Loucy (cell line): ENCODE measurements at regions not wholly inside any gene's neighbourhood (a gene's known extent, or its start where the extent isn't known, plus 50 kb on each side); places are given as distances from the start of the nearest gene placed in this dataset.

ENCODE experiments used
- H2AFZ ChIP-seq: fragments of 200-600 bp; sonication (generic); 2 replicates; pipeline ENCODE4 v1.6.0; 2016; ENCODE audit warnings: antibody characterized with exemption, mild to moderate bottlenecking, low read length, moderate library complexity
- H3F3A ChIP-seq: fragments of 200-600 bp; 2 replicates; pipeline ENCODE4 v1.6.0; 2016; ENCODE audit warnings: antibody characterized with exemption, low read depth, mild to moderate bottlenecking
- H3K27me3 ChIP-seq: fragments of 200-600 bp; sonication (generic); 2 replicates; pipeline ENCODE4 v1.6.1; 2014; ENCODE audit warnings: low read length, mild to moderate bottlenecking; ENCODE audit not compliant: insufficient read depth, poor library complexity, severe bottlenecking
- H3K36me3 ChIP-seq: fragments of 200-600 bp; sonication (generic); 2 replicates; pipeline ENCODE4 v1.6.1; 2016; ENCODE audit warnings: low read length; ENCODE audit not compliant: insufficient read depth
- H3K4me1 ChIP-seq: fragments of 200-600 bp; sonication (generic); 2 replicates; pipeline ENCODE4 v1.5.1; 2014; ENCODE audit warnings: low read length, mild to moderate bottlenecking; ENCODE audit not compliant: insufficient read depth, poor library complexity, severe bottlenecking
- H3K4me2 ChIP-seq: fragments of 200-600 bp; sonication (generic); 2 replicates; pipeline ENCODE4 v1.6.0; 2014; ENCODE audit warnings: antibody characterized with exemption, low read length, low read depth, mild to moderate bottlenecking; ENCODE audit not compliant: poor library complexity, severe bottlenecking
- H3K4me3 ChIP-seq: fragments of 200-600 bp; sonication (generic); 2 replicates; pipeline ENCODE4 v1.5.1; 2014; ENCODE audit warnings: low read length, mild to moderate bottlenecking, mixed read lengths; ENCODE audit not compliant: poor library complexity, severe bottlenecking
- H3K79me2 ChIP-seq: fragments of 200-600 bp; sonication (generic); 2 replicates; pipeline ENCODE4 v1.6.1; 2014; ENCODE audit warnings: low read length; ENCODE audit not compliant: insufficient read depth
- H3K9ac ChIP-seq: fragments of 200-600 bp; sonication (generic); 2 replicates; pipeline ENCODE4 v1.6.0; 2014; ENCODE audit warnings: mild to moderate bottlenecking, low read depth, low read length, moderate library complexity; ENCODE audit not compliant: poor library complexity, severe bottlenecking
- H3K9me2 ChIP-seq: fragments of 200-600 bp; sonication (generic); replicated peaks from 2 replicates; pipeline ENCODE4 v1.6.1; 2016; ENCODE audit warnings: low read depth, low read length, mixed read lengths
- H3K9me3 ChIP-seq: fragments of 200-600 bp; sonication (generic); 2 replicates; pipeline ENCODE4 v1.6.1; 2014; ENCODE audit warnings: mild to moderate bottlenecking, antibody characterized with exemption, low read length, low read depth; ENCODE audit not compliant: insufficient read depth
- H4K20me1 ChIP-seq: fragments of 200-600 bp; sonication (generic); 2 replicates; pipeline ENCODE4 v1.6.0; 2014; ENCODE audit warnings: antibody characterized with exemption, low read length, mild to moderate bottlenecking; ENCODE audit not compliant: insufficient read depth, poor library complexity, severe bottlenecking
- EZH2phosphoT487 ChIP-seq: fragments of 200-600 bp; IDR thresholded peaks from 2 replicates; pipeline ENCODE4 v1.6.1; 2018; ENCODE audit warnings: antibody characterized with exemption, mild to moderate bottlenecking, moderate library complexity, borderline replicate concordance
- TF ChIP-seq, protein P1 (sequence below): fragments of 200-600 bp; sonication (generic); conservative IDR thresholded peaks from 2 replicates; pipeline ENCODE4 v1.5.1; 2014; ENCODE audit warnings: mild to moderate bottlenecking, antibody characterized with exemption, low read length

DNA sequence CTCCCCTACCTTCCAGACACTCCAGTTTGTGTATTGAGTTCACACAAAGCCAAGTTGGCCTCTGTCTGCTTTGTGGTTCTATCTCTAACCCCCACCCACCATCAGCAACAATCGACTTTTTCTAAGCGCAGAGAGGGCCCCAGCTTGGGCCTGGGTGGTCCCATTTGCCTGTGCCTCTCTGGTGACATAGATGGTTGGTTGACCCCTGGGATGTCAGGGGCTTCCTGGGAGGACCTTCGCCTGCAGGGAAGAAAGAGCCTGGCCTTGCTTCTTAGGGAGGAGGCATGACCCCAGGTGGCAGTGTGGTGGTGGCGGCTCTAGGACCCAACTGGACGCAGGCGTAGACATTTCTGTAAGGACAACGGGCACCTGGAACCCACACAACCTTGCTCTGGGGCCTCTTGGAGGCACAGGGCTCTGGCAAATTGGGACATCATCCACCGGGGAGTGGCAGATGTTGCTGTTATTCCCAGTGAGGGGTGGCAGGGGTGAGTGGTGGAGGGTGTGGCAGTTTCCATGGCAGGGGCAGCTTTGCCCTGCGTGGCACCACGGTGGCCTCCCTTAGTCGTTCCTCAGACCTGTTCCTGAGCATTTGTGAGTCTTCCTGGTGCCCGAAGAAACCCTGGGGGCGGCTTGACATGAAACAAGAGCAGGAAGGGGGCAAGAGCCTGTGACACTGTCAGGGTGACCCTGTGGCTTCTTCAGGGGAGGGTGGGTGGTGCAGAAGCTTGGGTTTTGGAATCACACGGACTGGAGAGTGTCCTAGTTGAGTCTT, 171.0 kb upstream of the IER5L start:
- Histone ChIP-seq H3F3A (no peaks in the 10 kb centered on the region), H2AFZ (no peak overlapping the region), H3K4me2 (no peak overlapping the region), H3K4me1 (no peaks in the 10 kb centered on the region), H3K4me3 (no peak overlapping the region), H3K36me3 (no peaks in the 10 kb centered on the region), H4K20me1 (no peaks in the 10 kb centered on the region), H3K9me3 (no peaks in the 10 kb centered on the region), H3K27me3 (no peaks in the 10 kb centered on the region), H3K79me2 (no peaks in the 10 kb centered on the region), H3K9me2 (no peaks in the 10 kb centered on the region), H3K9ac (no peak overlapping the region)
- TF ChIP-seq, protein P1, sequence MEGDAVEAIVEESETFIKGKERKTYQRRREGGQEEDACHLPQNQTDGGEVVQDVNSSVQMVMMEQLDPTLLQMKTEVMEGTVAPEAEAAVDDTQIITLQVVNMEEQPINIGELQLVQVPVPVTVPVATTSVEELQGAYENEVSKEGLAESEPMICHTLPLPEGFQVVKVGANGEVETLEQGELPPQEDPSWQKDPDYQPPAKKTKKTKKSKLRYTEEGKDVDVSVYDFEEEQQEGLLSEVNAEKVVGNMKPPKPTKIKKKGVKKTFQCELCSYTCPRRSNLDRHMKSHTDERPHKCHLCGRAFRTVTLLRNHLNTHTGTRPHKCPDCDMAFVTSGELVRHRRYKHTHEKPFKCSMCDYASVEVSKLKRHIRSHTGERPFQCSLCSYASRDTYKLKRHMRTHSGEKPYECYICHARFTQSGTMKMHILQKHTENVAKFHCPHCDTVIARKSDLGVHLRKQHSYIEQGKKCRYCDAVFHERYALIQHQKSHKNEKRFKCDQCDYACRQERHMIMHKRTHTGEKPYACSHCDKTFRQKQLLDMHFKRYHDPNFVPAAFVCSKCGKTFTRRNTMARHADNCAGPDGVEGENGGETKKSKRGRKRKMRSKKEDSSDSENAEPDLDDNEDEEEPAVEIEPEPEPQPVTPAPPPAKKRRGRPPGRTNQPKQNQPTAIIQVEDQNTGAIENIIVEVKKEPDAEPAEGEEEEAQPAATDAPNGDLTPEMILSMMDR: no peak
- no peak for TF ChIP-seq EZH2phosphoT487

DNA sequence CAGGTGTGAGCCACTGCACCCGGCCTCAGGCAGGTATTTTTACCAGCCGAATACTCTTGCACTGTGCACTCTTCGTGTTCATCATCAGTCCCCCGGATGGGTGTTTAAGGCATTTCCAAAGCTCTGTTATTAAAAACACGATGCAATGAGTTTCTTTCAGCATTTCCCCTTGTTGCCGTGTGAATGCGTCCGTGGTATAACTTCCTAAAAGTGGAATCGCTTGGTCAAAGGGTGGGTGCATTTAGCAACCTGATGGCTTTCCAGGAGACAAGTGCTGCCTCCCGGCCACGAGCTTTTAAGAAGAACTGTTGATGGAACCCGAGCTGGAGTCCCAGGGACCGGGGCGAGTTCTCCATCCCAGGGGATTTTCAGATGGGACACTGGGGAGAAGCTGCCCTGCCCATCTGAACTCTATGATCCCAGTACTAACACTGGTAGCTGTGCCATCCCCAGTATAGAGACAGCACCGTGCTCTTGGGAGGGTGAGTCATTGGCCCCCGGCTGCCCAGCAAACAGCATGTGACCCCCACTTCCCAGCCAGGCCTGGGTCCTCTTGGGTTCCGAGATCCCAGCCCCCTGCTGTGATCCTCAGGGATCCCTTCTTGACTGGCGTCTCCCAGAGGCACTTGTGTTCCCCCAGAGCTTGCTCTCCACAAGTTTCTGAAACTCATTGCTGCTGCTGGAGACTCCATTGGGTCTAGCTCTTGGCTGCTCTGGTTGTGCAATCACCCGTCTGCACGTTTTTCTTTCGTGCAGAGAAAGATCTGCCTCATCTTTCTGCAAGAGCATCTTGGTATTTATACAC, 169.5 kb upstream of the IER5L start:
- Histone ChIP-seq H3K9ac (no peak overlapping the region), H3K36me3 (no peaks in the 10 kb centered on the region), H3F3A (no peaks in the 10 kb centered on the region), H3K4me3 (no peak overlapping the region), H3K9me2 (no peaks in the 10 kb centered on the region), H3K9me3 (no peaks in the 10 kb centered on the region), H3K79me2 (no peaks in the 10 kb centered on the region), H3K27me3 (no peaks in the 10 kb centered on the region), H3K4me2 (no peak overlapping the region), H2AFZ (no peak overlapping the region), H3K4me1 (no peaks in the 10 kb centered on the region), H4K20me1 (no peaks in the 10 kb centered on the region)
- TF ChIP-seq, protein P1: no peak
- no peak for TF ChIP-seq EZH2phosphoT487

DNA sequence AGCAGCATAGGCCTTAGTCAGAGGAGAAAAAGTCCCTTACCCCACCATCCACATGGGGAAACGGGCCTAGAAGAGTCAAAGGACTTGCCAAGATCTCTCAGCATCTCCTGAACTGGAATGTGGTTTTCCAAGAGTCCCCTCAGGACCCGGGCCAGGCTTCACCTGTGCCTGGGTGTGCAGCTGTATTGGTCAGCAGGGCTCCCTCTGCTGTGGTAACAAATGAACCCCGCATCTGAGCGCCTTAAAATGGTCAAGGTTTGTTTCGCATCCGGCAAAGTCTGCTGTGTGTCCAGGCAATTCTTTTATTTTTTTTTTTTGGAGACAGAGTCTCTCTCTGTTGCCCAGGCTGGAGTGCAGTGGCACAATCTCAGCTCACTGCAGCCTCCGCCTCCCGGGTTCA, 168.0 kb upstream of the IER5L start:
- Histone ChIP-seq H3K4me2 (no peak overlapping the region), H4K20me1 (no peaks in the 10 kb centered on the region), H3K9me3 (no peaks in the 10 kb centered on the region), H3F3A (no peaks in the 10 kb centered on the region), H3K9ac (no peak overlapping the region), H3K4me3 (no peak overlapping the region), H2AFZ (no peak overlapping the region), H3K4me1 (no peaks in the 10 kb centered on the region), H3K79me2 (no peaks in the 10 kb centered on the region), H3K36me3 (no peaks in the 10 kb centered on the region), H3K9me2 (no peaks in the 10 kb centered on the region), H3K27me3 (no peaks in the 10 kb centered on the region)
- TF ChIP-seq, protein P1: no peak
- no peak for TF ChIP-seq EZH2phosphoT487
